ENCODE measurements at regions not wholly inside any gene's neighbourhood (a gene's known extent, or its start where the extent isn't known, plus 50 kb on each side); places are given as distances from the start of the nearest gene placed in this dataset.
"Not testable (repeated sequence)": the region's sequence is repeated elsewhere in the genome, so short reads cannot be mapped to it uniquely, and the experiment has no call there.

DNA sequence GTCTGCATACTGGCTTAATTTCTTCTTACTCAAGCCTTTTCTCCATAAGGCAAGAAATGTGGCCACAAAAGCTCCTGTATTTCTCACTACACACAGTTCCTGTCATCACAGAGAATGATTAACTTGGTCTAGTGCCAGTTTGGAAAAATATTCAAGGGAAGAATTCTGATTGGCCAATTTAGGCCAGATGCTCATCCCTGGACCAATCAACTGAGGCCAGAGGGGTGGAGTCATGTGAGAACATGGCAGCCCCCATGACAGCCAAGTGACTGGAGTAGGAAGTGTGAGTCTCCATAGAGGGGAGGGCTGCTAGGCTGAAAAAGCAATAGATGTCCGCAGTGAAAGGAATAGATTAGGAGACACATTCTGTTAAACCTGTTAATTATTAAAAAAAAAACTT, 56.4 kb upstream of the EEF2KMT start:
- not testable (repeated sequence) for TF ChIP-seq ZNF8 (CRISPR knock-in tag; IDR thresholded peaks at IDR 0.05); PPARA (CRISPR knock-in tag; IDR thresholded peaks at IDR 0.05; ENCODE audit: borderline replicate concordance); ZFP30 (CRISPR knock-in tag; IDR thresholded peaks at IDR 0.05); OSR1 (CRISPR knock-in tag; IDR thresholded peaks at IDR 0.05); ESRRG (CRISPR knock-in tag; IDR thresholded peaks at IDR 0.05)
- TF ChIP-seq, protein P1, sequence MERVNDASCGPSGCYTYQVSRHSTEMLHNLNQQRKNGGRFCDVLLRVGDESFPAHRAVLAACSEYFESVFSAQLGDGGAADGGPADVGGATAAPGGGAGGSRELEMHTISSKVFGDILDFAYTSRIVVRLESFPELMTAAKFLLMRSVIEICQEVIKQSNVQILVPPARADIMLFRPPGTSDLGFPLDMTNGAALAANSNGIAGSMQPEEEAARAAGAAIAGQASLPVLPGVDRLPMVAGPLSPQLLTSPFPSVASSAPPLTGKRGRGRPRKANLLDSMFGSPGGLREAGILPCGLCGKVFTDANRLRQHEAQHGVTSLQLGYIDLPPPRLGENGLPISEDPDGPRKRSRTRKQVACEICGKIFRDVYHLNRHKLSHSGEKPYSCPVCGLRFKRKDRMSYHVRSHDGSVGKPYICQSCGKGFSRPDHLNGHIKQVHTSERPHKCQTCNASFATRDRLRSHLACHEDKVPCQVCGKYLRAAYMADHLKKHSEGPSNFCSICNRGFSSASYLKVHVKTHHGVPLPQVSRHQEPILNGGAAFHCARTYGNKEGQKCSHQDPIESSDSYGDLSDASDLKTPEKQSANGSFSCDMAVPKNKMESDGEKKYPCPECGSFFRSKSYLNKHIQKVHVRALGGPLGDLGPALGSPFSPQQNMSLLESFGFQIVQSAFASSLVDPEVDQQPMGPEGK (CRISPR knock-in tag; IDR thresholded peaks at IDR 0.05; ENCODE audit: borderline replicate concordance) = not testable (repeated sequence)

All from SK-N-SH treated with all-trans-retinoic acid at 6 μM for 48 hours (cell line).